Loucy (cell line): ENCODE measurements at regions not wholly inside any gene's neighbourhood (a gene's known extent, or its start where the extent isn't known, plus 50 kb on each side); places are given as distances from the start of the nearest gene placed in this dataset.

ENCODE experiments used
- H2AFZ ChIP-seq: fragments of 200-600 bp; sonication (generic); 2 replicates; pipeline ENCODE4 v1.6.0; 2016; ENCODE audit warnings: antibody characterized with exemption, mild to moderate bottlenecking, low read length, moderate library complexity
- H3F3A ChIP-seq: fragments of 200-600 bp; 2 replicates; pipeline ENCODE4 v1.6.0; 2016; ENCODE audit warnings: antibody characterized with exemption, low read depth, mild to moderate bottlenecking
- H3K27me3 ChIP-seq: fragments of 200-600 bp; sonication (generic); 2 replicates; pipeline ENCODE4 v1.6.1; 2014; ENCODE audit warnings: low read length, mild to moderate bottlenecking; ENCODE audit not compliant: insufficient read depth, poor library complexity, severe bottlenecking
- H3K36me3 ChIP-seq: fragments of 200-600 bp; sonication (generic); 2 replicates; pipeline ENCODE4 v1.6.1; 2016; ENCODE audit warnings: low read length; ENCODE audit not compliant: insufficient read depth
- H3K4me1 ChIP-seq: fragments of 200-600 bp; sonication (generic); 2 replicates; pipeline ENCODE4 v1.5.1; 2014; ENCODE audit warnings: low read length, mild to moderate bottlenecking; ENCODE audit not compliant: insufficient read depth, poor library complexity, severe bottlenecking
- H3K4me2 ChIP-seq: fragments of 200-600 bp; sonication (generic); 2 replicates; pipeline ENCODE4 v1.6.0; 2014; ENCODE audit warnings: antibody characterized with exemption, low read length, low read depth, mild to moderate bottlenecking; ENCODE audit not compliant: poor library complexity, severe bottlenecking
- H3K4me3 ChIP-seq: fragments of 200-600 bp; sonication (generic); 2 replicates; pipeline ENCODE4 v1.5.1; 2014; ENCODE audit warnings: low read length, mild to moderate bottlenecking, mixed read lengths; ENCODE audit not compliant: poor library complexity, severe bottlenecking
- H3K79me2 ChIP-seq: fragments of 200-600 bp; sonication (generic); 2 replicates; pipeline ENCODE4 v1.6.1; 2014; ENCODE audit warnings: low read length; ENCODE audit not compliant: insufficient read depth
- H3K9ac ChIP-seq: fragments of 200-600 bp; sonication (generic); 2 replicates; pipeline ENCODE4 v1.6.0; 2014; ENCODE audit warnings: mild to moderate bottlenecking, low read depth, low read length, moderate library complexity; ENCODE audit not compliant: poor library complexity, severe bottlenecking
- H3K9me2 ChIP-seq: fragments of 200-600 bp; sonication (generic); replicated peaks from 2 replicates; pipeline ENCODE4 v1.6.1; 2016; ENCODE audit warnings: low read depth, low read length, mixed read lengths
- H3K9me3 ChIP-seq: fragments of 200-600 bp; sonication (generic); 2 replicates; pipeline ENCODE4 v1.6.1; 2014; ENCODE audit warnings: mild to moderate bottlenecking, antibody characterized with exemption, low read length, low read depth; ENCODE audit not compliant: insufficient read depth
- H4K20me1 ChIP-seq: fragments of 200-600 bp; sonication (generic); 2 replicates; pipeline ENCODE4 v1.6.0; 2014; ENCODE audit warnings: antibody characterized with exemption, low read length, mild to moderate bottlenecking; ENCODE audit not compliant: insufficient read depth, poor library complexity, severe bottlenecking
- CTCF ChIP-seq: fragments of 200-600 bp; sonication (generic); conservative IDR thresholded peaks from 2 replicates; pipeline ENCODE4 v1.5.1; 2014; ENCODE audit warnings: mild to moderate bottlenecking, antibody characterized with exemption, low read length
- EZH2phosphoT487 ChIP-seq: fragments of 200-600 bp; IDR thresholded peaks from 2 replicates; pipeline ENCODE4 v1.6.1; 2018; ENCODE audit warnings: antibody characterized with exemption, mild to moderate bottlenecking, moderate library complexity, borderline replicate concordance

GRCh38 chr5:62149879-62150278 is 156.1 kb upstream of the KIF2A start:
- TF ChIP-seq EZH2phosphoT487 (no peak), CTCF (no peak)
- H3K79me2 ChIP-seq = no peaks in the 10 kb centered on the region
- H3K27me3 ChIP-seq = no peaks in the 10 kb centered on the region
- H3K9me2 ChIP-seq = no peaks in the 10 kb centered on the region
- H3K4me2 ChIP-seq = no peak overlapping the region
- H4K20me1 ChIP-seq = no peaks in the 10 kb centered on the region
- H2AFZ ChIP-seq = no peak overlapping the region
- H3K9ac ChIP-seq = no peak overlapping the region
- peaks cover 1% of the 10 kb centered on the region; the same call in 1 of the 2 replicates for H3K9me3 ChIP-seq
- H3K4me1 ChIP-seq = no peaks in the 10 kb centered on the region
- H3F3A ChIP-seq = no peaks in the 10 kb centered on the region
- H3K36me3 ChIP-seq = no peaks in the 10 kb centered on the region
- H3K4me3 ChIP-seq = no peak overlapping the region

GRCh38 chr5:62152394-62153087 is 153.5 kb upstream of the KIF2A start:
- Histone ChIP-seq H3K4me2 (no peak overlapping the region), H3K9me3 (peaks cover 8% of the 10 kb centered on the region; the same call in 1 of the 2 replicates), H4K20me1 (no peaks in the 10 kb centered on the region), H3K27me3 (no peaks in the 10 kb centered on the region), H3K4me3 (no peak overlapping the region), H3K9ac (no peak overlapping the region), H3K79me2 (no peaks in the 10 kb centered on the region), H3K36me3 (no peaks in the 10 kb centered on the region), H3K9me2 (no peaks in the 10 kb centered on the region), H2AFZ (no peak overlapping the region), H3F3A (no peaks in the 10 kb centered on the region), H3K4me1 (no peaks in the 10 kb centered on the region)
- TF ChIP-seq CTCF = no peak
- TF ChIP-seq EZH2phosphoT487 = no peak

- Histone ChIP-seq H4K20me1 (no peaks in the 10 kb centered on the region), H3K27me3 (no peaks in the 10 kb centered on the region), H3K36me3 (no peaks in the 10 kb centered on the region), H3K4me1 (no peaks in the 10 kb centered on the region), H3K9me2 (no peaks in the 10 kb centered on the region), H3K79me2 (no peaks in the 10 kb centered on the region), H3K4me3 (no peak overlapping the region), H3F3A (no peaks in the 10 kb centered on the region), H2AFZ (no peak overlapping the region), H3K9me3 (peaks cover 8% of the 10 kb centered on the region; the same call in 1 of the 2 replicates), H3K4me2 (no peak overlapping the region), H3K9ac (no peak overlapping the region)
- TF ChIP-seq CTCF = no peak
- no peak for TF ChIP-seq EZH2phosphoT487
These were observed 151.2 kb upstream of the KIF2A start for GRCh38 chr5:62154758-62155157.
